HG03196 (cell line): ENCODE measurements at regions not wholly inside any gene's neighbourhood (a gene's known extent, or its start where the extent isn't known, plus 50 kb on each side); places are given as distances from the start of the nearest gene placed in this dataset.

Source experiments
- ATAC-seq: cut with Tn5 transposase; IDR thresholded peaks from one replicate; pipeline ENCODE4 v1.9.1; 2021; ENCODE audit not compliant: unreplicated experiment

DNA sequence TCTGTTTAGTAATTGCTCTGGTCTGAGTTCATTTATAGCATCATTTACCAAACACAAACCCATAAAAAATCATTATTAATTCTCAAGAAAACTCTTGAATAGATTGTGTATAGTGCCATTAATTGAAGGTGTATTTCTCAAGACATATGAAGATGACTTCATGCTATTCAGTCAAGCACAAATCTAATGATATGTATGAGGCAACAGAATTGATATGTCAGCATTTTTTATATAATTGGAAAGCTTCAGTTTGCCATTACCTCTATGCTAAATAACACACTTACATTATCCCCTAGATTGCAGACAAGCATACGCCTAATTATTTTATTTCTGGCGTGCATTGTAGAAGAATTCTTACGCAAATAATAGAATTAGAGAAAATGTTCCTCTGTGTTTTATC, 461.8 kb downstream of the PDHA2 start:
- no peak for ATAC-seq

- no peak for ATAC-seq
Observed at GRCh38 chr4:96305030-96305429, 465.1 kb downstream of the PDHA2 start.

GRCh38 chr4:96312046-96312685, 472.3 kb downstream of the PDHA2 start:
- ATAC-seq = no peak

GRCh38 chr4:96315815-96316214, 475.9 kb downstream of the PDHA2 start:
- ATAC-seq = no peak

- ATAC-seq = no peak
Observed at GRCh38 chr4:96316776-96317175, 476.9 kb downstream of the PDHA2 start.

GRCh38 chr4:96317891-96318290, 478.0 kb downstream of the PDHA2 start:
- no peak for ATAC-seq

DNA sequence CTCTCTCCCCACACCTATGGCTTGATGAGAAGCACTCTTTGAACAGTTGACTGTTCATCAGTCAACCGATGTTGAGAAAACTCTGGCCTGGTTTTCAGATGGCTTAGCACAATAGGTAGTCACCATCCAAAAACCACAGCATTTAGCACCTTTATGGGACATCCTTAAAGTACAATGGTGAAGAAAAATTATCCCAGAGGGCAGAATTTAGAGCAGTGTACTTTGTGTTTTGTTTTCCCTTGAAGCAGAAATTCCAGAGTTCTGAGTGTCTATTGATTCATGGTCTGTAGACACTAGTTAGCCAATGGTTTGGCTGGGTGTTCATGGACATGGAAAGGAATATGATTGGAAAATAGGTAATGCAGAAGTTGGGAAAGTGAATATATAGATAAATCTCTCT, 487.0 kb downstream of the PDHA2 start:
- no peak for ATAC-seq

DNA sequence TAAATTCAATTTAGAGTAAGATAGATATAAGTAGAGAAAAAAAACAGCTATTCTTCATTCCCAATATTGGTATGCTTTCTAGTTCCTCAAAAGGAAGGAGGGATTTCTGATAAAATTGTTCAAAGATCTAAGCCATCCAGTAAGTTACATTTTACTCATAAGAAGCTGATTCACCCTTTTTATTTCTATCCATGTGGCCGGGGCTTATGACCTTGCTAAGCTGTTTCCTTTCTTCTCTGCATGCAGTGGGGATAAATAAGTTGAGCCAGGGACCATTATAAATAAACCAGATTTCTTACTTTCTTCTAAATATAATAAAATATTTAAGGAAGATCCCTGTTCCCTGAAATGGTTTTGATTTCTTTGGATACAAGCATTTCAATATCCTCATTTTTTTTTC, 502.3 kb downstream of the PDHA2 start:
- ATAC-seq = no peak

DNA sequence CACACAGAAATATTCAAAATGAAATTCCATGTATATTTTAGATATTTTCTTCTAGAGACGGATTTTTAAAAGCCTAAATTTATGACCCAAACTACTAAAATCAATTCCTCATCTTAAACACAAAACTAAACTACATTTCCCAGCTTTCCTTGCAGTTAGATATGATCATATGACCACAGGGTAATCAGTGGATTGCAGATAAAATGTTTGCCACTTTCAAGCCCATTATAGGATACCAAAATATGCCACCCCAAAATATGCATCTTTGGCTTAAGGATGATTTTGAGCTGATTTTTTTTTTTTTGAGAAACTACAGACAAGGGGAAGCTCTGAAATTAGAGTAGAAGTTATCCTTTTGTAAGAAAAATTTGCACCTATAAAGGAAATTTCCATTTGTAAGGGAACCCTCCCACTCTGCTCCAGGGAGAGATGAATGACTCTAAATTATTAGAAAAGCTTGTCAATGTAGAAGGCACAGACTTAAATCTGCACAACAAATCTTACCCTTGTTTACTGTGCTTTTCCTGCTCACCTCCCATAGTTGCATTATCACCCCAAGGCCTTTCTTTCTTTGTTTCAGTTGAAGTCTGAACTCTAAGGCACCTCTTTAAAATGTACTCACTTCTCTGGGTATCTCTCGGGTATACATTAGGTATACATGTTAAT, 503.0 kb downstream of the PDHA2 start:
- no peak for ATAC-seq

GRCh38 chr4:96343836-96344235, 503.9 kb downstream of the PDHA2 start:
- no peak for ATAC-seq

- no peak for ATAC-seq
Observed at GRCh38 chr4:96347582-96347981, 507.7 kb downstream of the PDHA2 start.

GRCh38 chr4:96352051-96352517, 512.2 kb downstream of the PDHA2 start:
- no peak for ATAC-seq

GRCh38 chr4:96354036-96354712, 514.3 kb downstream of the PDHA2 start:
- ATAC-seq = no peak

DNA sequence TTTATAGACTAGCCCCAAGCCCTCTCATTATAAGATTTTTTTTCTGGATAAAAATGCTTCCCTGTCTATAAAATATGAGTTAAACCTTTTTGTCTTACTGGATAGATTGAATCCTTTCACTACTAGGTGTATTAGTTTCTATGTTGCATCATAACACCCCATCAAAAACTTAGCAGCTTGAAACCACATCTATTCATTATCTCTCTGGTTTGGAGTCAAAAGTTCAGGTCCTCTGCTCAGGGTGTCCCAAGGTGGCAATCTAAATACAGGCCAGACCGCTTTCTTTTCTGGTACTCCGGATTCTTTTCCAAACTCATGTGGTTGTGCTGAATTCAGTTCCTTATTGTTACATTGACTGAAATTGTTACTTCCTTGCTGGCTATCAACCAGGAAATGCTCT, 515.5 kb downstream of the PDHA2 start:
- no peak for ATAC-seq

DNA sequence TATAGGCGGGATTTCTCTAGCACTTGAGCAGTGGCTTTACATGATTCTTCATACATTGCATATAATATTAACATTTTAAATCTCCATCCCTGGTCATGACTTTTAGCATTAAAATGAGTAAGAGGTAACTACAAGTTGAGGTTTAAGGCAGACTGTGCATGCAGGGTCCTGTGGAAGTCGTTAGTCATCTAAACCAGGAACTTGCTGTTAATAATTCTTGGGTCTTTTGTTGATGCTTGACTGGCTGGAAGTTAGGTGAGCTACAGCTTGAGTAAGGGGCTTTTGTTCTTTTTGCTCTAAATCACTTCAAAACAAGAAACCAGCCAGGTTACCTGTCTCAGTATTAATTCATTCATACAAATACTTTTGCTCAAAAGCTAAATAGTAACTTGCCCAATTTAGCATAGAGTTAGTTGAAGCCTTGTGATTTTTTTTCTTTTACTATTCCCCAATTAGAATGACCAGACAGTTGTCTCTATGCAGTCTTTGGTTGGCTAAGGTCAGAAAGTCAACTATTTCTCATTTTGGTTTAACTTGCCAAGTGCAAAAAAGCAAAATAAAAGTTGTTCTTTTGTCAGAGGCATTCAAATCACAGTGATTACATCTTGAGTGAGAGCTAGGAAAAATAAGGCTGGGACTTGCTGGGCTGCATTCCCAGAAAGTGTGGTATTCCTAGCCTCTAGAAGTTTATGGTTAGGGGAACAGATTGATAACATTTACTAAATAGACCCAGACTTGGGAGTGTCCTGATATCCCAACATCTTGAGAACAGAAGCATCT, 516.9 kb downstream of the PDHA2 start:
- ATAC-seq = no peak

GRCh38 chr4:96366632-96367031, 526.7 kb downstream of the PDHA2 start:
- no peak for ATAC-seq

DNA sequence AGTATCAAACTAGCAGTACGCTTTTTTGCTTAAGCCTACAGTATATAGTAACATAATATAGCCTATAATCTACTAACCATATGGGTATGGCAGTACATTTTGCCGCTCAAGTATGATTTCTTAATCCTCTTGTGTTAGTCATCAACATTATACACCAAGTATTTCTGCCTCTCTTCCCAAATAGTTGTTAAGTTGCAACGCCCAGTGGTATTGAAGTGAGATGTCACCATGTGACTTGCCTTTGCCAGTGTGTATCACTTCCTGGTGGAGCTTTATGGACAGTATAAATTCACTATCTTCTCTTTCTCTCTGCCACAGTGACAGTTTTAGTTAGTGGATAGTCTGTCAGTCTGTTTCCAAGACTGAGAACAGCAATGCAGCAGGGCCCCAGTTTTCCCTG, 535.5 kb downstream of the PDHA2 start:
- no peak for ATAC-seq

DNA sequence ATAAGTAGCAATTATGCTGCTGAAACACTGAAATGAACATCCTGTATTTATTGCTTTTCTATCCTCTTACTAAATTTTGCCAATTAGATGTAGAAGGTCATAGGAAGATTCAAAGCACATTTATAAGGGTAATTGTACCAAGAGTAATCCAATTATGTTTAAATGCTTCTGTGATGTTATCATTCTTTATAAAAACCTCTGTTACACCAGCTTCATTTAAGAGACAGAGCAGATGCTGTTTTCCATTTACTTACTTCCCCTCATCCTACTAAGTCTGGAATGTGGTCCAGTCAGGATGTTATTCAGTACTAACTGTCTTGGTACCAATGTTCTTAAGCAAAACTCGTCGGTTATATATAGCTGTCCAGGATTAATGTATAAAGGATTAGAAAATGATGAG, 539.6 kb downstream of the PDHA2 start:
- no peak for ATAC-seq

DNA sequence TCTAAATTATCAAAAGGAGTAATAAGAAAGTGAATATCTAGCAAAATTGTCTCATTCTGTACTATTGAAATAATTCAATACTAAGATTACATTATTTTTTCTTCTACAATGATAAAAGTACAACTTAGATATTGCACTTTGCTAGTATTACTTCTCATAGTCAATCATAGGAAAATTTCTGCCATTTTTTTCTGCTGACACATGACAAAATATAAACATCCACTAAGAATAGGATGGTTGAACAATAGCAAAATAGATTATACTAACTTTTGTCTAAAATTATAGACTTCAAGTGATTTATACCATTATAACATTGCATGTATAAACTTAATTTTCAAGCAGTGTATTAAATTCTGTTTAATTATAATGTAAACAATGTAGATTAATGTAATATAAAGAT, 540.2 kb downstream of the PDHA2 start:
- ATAC-seq = no peak

GRCh38 chr4:96383349-96383748, 543.5 kb downstream of the PDHA2 start:
- no peak for ATAC-seq

- no peak for ATAC-seq
Observed at GRCh38 chr4:96389770-96390169, 549.9 kb downstream of the PDHA2 start.

- ATAC-seq = no peak
Observed at GRCh38 chr4:96390404-96390803, 550.5 kb downstream of the PDHA2 start.
